AG10803 (cell line): ENCODE measurements at regions not wholly inside any gene's neighbourhood (a gene's known extent, or its start where the extent isn't known, plus 50 kb on each side); places are given as distances from the start of the nearest gene placed in this dataset.

Experiments used
- DNase-seq: peaks from one replicate; pipeline ENCODE4 v3.0.0; 2010; ENCODE audit warnings: low read depth
- H3K4me3 ChIP-seq: 2 replicates; pipeline ENCODE4 v1.5.1; 2011; ENCODE audit warnings: mild to moderate bottlenecking, low read length, control low read depth
- CTCF ChIP-seq: conservative IDR thresholded peaks from 2 replicates; pipeline ENCODE4 v1.5.1; 2011; ENCODE audit warnings: mild to moderate bottlenecking, low read length, control low read depth, inconsistent platforms

- no peak for DNase-seq
- TF ChIP-seq CTCF, result no peak
These were observed 428.5 kb downstream of the NUP35 start for GRCh38 chr2:183552716-183553115.

GRCh38 chr2:183564726-183565125 is 440.5 kb downstream of the NUP35 start:
- no peak for TF ChIP-seq CTCF
- H3K4me3 ChIP-seq, result no peak overlapping the region
- no peak for DNase-seq

More at GRCh38 chr2:183552716-183553115, 428.5 kb downstream of the NUP35 start:
- H3K4me3 ChIP-seq, result no peak overlapping the region

- no peak for DNase-seq
- H3K4me3 ChIP-seq, result no peak overlapping the region
- no peak for TF ChIP-seq CTCF
These were observed 451.2 kb downstream of the NUP35 start for GRCh38 chr2:183575481-183575880.

GRCh38 chr2:183579686-183580085 is 455.4 kb downstream of the NUP35 start:
- no peak for TF ChIP-seq CTCF
- no peak for DNase-seq
- no peak overlapping the region for H3K4me3 ChIP-seq

GRCh38 chr2:183592271-183592670 is 468.0 kb downstream of the NUP35 start:
- no peak for TF ChIP-seq CTCF
- DNase-seq, result no peak
- no peak overlapping the region for H3K4me3 ChIP-seq

GRCh38 chr2:183594150-183594549 is 469.9 kb downstream of the NUP35 start:
- H3K4me3 ChIP-seq, result no peak overlapping the region
- TF ChIP-seq CTCF, result no peak
- DNase-seq, result no peak

GRCh38 chr2:183597841-183598240 is 473.6 kb downstream of the NUP35 start:
- no peak for TF ChIP-seq CTCF

More at GRCh38 chr2:183597841-183598240, 473.6 kb downstream of the NUP35 start:
- no peak overlapping the region for H3K4me3 ChIP-seq
- DNase-seq, result no peak
